WTC11 (cell line): ENCODE measurements at regions not wholly inside any gene's neighbourhood (a gene's known extent, or its start where the extent isn't known, plus 50 kb on each side); places are given as distances from the start of the nearest gene placed in this dataset.
A peak's percentile ranks its signal among the peaks of the same experiment; 100 is the strongest.

Source experiments
- ATAC-seq: fragments of 200-7000 bp; cut with Tn5 transposase; 2 replicates; pipeline ENCODE4 v1.10.0; 2021; ENCODE audit warnings: mild to moderate bottlenecking, moderate library complexity
- CTCF ChIA-PET: fragments of 300-600 bp; sonication (Branson Sonifier 250); formaldehyde crosslinking; loops from one replicate; lab custom pipeline; 2021; ENCODE audit warnings: antibody characterized with exemption; lab: Charles Lee
- POLR2A ChIA-PET: fragments of 350-600 bp; sonication (Branson Sonifier 250); formaldehyde crosslinking; loops from one replicate; lab custom pipeline; 2021; ENCODE audit warnings: antibody characterized with exemption; lab: Charles Lee
- DNase-seq: peaks from one replicate; pipeline ENCODE4 v3.0.0; 2021; ENCODE audit warnings: low spot score
- H3K27ac Mint-ChIP-seq: 2 replicates; pipeline ENCODE4 v1.8.0; 2021; ENCODE audit warnings: mixed read lengths
- H3K27me3 Mint-ChIP-seq: 2 replicates; pipeline ENCODE4 v1.8.0; 2021; ENCODE audit warnings: low read depth, mild to moderate bottlenecking, moderate library complexity, mixed read lengths
- H3K36me3 Mint-ChIP-seq: 2 replicates; pipeline ENCODE4 v1.8.0; 2021; ENCODE audit warnings: mixed read lengths
- H3K4me1 Mint-ChIP-seq: 2 replicates; pipeline ENCODE4 v1.8.0; 2022; ENCODE audit warnings: mixed read lengths
- H3K4me3 Mint-ChIP-seq: 2 replicates; pipeline ENCODE4 v1.8.0; 2021; ENCODE audit warnings: mild to moderate bottlenecking, moderate library complexity, mixed read lengths
- H3K9me3 Mint-ChIP-seq: 2 replicates; pipeline ENCODE4 v1.8.0; 2021; ENCODE audit warnings: mixed read lengths
- ATF1 ChIP-seq: sonication (generic); formaldehyde crosslinking; IDR thresholded peaks from 2 replicates; pipeline ENCODE4 v1.8.1; 2023; ENCODE audit warnings: mild to moderate bottlenecking, moderate library complexity, missing genetic modification reagents
- CTCF ChIP-seq: fragments of 200-600 bp; IDR thresholded peaks from 2 replicates; pipeline ENCODE4 v1.8.0; 2022; ENCODE audit warnings: antibody characterized with exemption
- GTF2I ChIP-seq: fragments of 250-450 bp; sonication (Bioruptor Pico); conservative IDR thresholded peaks from 2 replicates; pipeline ENCODE4 v1.4.0; 2021; ENCODE audit warnings: mild to moderate bottlenecking
- MLX ChIP-seq: sonication (generic); formaldehyde crosslinking; IDR thresholded peaks from 2 replicates; pipeline ENCODE4 v1.8.1; 2023; ENCODE audit warnings: mild to moderate bottlenecking, missing genetic modification reagents, moderate library complexity
- MYBL2 ChIP-seq: sonication (generic); formaldehyde crosslinking; IDR thresholded peaks from 2 replicates; pipeline ENCODE4 v1.8.1; 2023; ENCODE audit warnings: mild to moderate bottlenecking, moderate library complexity, missing genetic modification reagents
- RELA ChIP-seq: sonication (generic); formaldehyde crosslinking; IDR thresholded peaks from 2 replicates; pipeline ENCODE4 v1.8.1; 2022; ENCODE audit warnings: missing genetic modification reagents, mild to moderate bottlenecking, borderline replicate concordance
- SOX15 ChIP-seq: fragments of 250-450 bp; sonication (Bioruptor Pico); IDR thresholded peaks from 2 replicates; pipeline ENCODE4 v1.9.0; 2021; ENCODE audit warnings: mild to moderate bottlenecking
- SP1 ChIP-seq: sonication (generic); formaldehyde crosslinking; conservative IDR thresholded peaks from 2 replicates; pipeline ENCODE4 v1.8.1; 2022; ENCODE audit warnings: missing genetic modification reagents
- TP53 ChIP-seq: sonication (generic); formaldehyde crosslinking; IDR thresholded peaks from 2 replicates; pipeline ENCODE4 v1.8.1; 2023; ENCODE audit warnings: mild to moderate bottlenecking, missing genetic modification reagents
- ZBTB21 ChIP-seq: sonication (generic); formaldehyde crosslinking; IDR thresholded peaks from 2 replicates; pipeline ENCODE4 v1.8.1; 2023; ENCODE audit warnings: mild to moderate bottlenecking, missing genetic modification reagents, borderline replicate concordance
- ZNF121 ChIP-seq: sonication (generic); formaldehyde crosslinking; IDR thresholded peaks from 2 replicates; pipeline ENCODE4 v1.8.0; 2023; ENCODE audit warnings: missing genetic modification reagents
- ZNF263 ChIP-seq: sonication (generic); formaldehyde crosslinking; IDR thresholded peaks from 2 replicates; pipeline ENCODE4 v1.8.1; 2022; ENCODE audit warnings: low read depth, mild to moderate bottlenecking, moderate library complexity, missing genetic modification reagents
- ZNF423 ChIP-seq: fragments of 250-450 bp; sonication (Bioruptor Pico); IDR thresholded peaks from 2 replicates; pipeline ENCODE4 v2.1.2; 2022; ENCODE audit warnings: mild to moderate bottlenecking, moderate library complexity
- ZNF532 ChIP-seq: fragments of 250-450 bp; sonication (Bioruptor Pico); IDR thresholded peaks from 2 replicates; pipeline ENCODE4 v1.9.0; 2021; ENCODE audit warnings: mild to moderate bottlenecking, borderline replicate concordance
- TF ChIP-seq, protein P1 (sequence below): sonication (generic); formaldehyde crosslinking; IDR thresholded peaks from 2 replicates; pipeline ENCODE4 v1.8.1; 2023; ENCODE audit warnings: mild to moderate bottlenecking, moderate library complexity, missing genetic modification reagents
- TF ChIP-seq, protein P2 (sequence below): sonication (generic); formaldehyde crosslinking; IDR thresholded peaks from 2 replicates; pipeline ENCODE4 v1.8.1; 2022; ENCODE audit warnings: low read depth, mild to moderate bottlenecking, moderate library complexity, missing genetic modification reagents, borderline replicate concordance

GRCh38 chrX:66918511-66918910 lies 279.6 kb upstream of the EDA2R start:
- peaks cover 3% of the 10 kb centered on the region; the same call in 1 of the 2 replicates for H3K9me3 Mint-ChIP-seq
- H3K4me3 Mint-ChIP-seq, result no peak overlapping the region
- no peak overlapping the region for H3K27ac Mint-ChIP-seq
- H3K27me3 Mint-ChIP-seq, result no peaks in the 10 kb centered on the region
- DNase-seq (no peak), ATAC-seq (no peak)
- TF ChIP-seq SP1 (CRISPR knock-in tag) (no peak), MYBL2 (CRISPR knock-in tag) (no peak), ZNF121 (CRISPR knock-in tag) (no peak), ZBTB21 (CRISPR knock-in tag) (no peak), RELA (no peak), GTF2I (CRISPR knock-in tag) (no peak), CTCF (no peak), SOX15 (CRISPR knock-in tag) (no peak)
- TF ChIP-seq, protein P1, sequence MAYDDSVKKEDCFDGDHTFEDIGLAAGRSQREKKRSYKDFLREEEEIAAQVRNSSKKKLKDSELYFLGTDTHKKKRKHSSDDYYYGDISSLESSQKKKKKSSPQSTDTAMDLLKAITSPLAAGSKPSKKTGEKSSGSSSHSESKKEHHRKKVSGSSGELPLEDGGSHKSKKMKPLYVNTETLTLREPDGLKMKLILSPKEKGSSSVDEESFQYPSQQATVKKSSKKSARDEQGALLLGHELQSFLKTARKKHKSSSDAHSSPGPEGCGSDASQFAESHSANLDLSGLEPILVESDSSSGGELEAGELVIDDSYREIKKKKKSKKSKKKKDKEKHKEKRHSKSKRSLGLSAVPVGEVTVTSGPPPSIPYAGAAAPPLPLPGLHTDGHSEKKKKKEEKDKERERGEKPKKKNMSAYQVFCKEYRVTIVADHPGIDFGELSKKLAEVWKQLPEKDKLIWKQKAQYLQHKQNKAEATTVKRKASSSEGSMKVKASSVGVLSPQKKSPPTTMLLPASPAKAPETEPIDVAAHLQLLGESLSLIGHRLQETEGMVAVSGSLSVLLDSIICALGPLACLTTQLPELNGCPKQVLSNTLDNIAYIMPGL (CRISPR knock-in tag), result no peak
- no peaks in the 10 kb centered on the region for H3K36me3 Mint-ChIP-seq
- CTCF ChIA-PET, result no interaction called here
- POLR2A ChIA-PET, result no interaction called here
- H3K4me1 Mint-ChIP-seq, result no peaks in the 10 kb centered on the region

GRCh38 chrX:66915893-66916292 lies 277.0 kb upstream of the EDA2R start:
- Mint-ChIP-seq H3K4me1 (no peaks in the 10 kb centered on the region), H3K36me3 (no peaks in the 10 kb centered on the region), H3K27ac (no peak overlapping the region), H3K9me3 (no peaks in the 10 kb centered on the region), H3K27me3 (no peaks in the 10 kb centered on the region), H3K4me3 (no peak overlapping the region)
- TF ChIP-seq TP53 (CRISPR knock-in tag), result no peak
- TF ChIP-seq MLX (CRISPR knock-in tag), result no peak
- TF ChIP-seq, protein P2, sequence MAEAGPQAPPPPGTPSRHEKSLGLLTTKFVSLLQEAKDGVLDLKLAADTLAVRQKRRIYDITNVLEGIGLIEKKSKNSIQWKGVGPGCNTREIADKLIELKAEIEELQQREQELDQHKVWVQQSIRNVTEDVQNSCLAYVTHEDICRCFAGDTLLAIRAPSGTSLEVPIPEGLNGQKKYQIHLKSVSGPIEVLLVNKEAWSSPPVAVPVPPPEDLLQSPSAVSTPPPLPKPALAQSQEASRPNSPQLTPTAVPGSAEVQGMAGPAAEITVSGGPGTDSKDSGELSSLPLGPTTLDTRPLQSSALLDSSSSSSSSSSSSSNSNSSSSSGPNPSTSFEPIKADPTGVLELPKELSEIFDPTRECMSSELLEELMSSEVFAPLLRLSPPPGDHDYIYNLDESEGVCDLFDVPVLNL (CRISPR knock-in tag), result no peak
- no peak for TF ChIP-seq ZNF532
- no peak for TF ChIP-seq ZNF423 (CRISPR knock-in tag)
- ChIA-PET CTCF (no interaction called here), POLR2A (no interaction called here)
- DNase-seq (no peak), ATAC-seq (peak; percentile 60)

DNA sequence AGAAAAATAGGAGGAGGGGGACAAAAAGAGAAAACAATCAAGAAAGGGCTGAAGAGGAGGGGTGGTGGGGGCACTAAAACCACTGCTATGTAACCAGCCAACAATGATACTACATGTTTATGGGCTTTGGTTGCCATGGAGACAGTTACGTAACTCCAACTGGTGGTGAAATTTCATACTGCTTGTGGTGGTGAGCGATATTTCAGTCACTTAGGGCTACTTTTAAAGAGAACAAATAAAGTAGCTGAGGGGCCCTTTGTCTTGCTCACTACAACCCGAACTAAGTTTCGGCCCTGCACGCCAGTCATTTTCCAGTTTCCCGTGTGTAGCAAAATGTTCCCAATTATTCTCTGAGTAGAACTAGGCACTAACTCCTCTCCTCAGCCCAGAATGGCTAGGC lies 275.2 kb upstream of the EDA2R start:
- ChIA-PET POLR2A (no interaction called here), CTCF (no interaction called here)
- no peaks in the 10 kb centered on the region for H3K36me3 Mint-ChIP-seq
- H3K4me3 Mint-ChIP-seq, result no peak overlapping the region
- no peaks in the 10 kb centered on the region for H3K9me3 Mint-ChIP-seq
- DNase-seq, result no peak
- H3K27me3 Mint-ChIP-seq, result no peaks in the 10 kb centered on the region
- no peak for ATAC-seq
- no peaks in the 10 kb centered on the region for H3K4me1 Mint-ChIP-seq
- no peak for TF ChIP-seq ATF1 (CRISPR knock-in tag)
- TF ChIP-seq ZNF263, result no peak
- TF ChIP-seq, all 79 proteins: peak for 0
- no peak overlapping the region for H3K27ac Mint-ChIP-seq
